KMS-11 (cell line): ENCODE measurements at regions not wholly inside any gene's neighbourhood (a gene's known extent, or its start where the extent isn't known, plus 50 kb on each side); places are given as distances from the start of the nearest gene placed in this dataset.

Experiments used
- H2AFZ ChIP-seq: fragments of 200-600 bp; sonication (generic); 2 replicates; pipeline ENCODE4 v1.6.1; 2016; ENCODE audit warnings: antibody characterized with exemption, mixed run types, low read depth
- H3K27ac ChIP-seq: fragments of 200-600 bp; sonication (generic); 2 replicates; pipeline ENCODE4 v1.6.1; 2016; ENCODE audit warnings: mild to moderate bottlenecking, mixed run types
- H3K27me3 ChIP-seq: fragments of 200-600 bp; sonication (generic); 2 replicates; pipeline ENCODE4 v1.6.1; 2017; ENCODE audit warnings: mild to moderate bottlenecking, low read depth, mixed run types, moderate library complexity; ENCODE audit not compliant: insufficient read depth
- H3K36me3 ChIP-seq: fragments of 200-600 bp; sonication (generic); 2 replicates; pipeline ENCODE4 v1.6.1; 2017; ENCODE audit warnings: mild to moderate bottlenecking, mixed run types; ENCODE audit not compliant: insufficient read depth
- H3K4me1 ChIP-seq: fragments of 200-600 bp; sonication (generic); 2 replicates; pipeline ENCODE4 v1.6.1; 2016; ENCODE audit warnings: mild to moderate bottlenecking, low read depth, mixed run types; ENCODE audit not compliant: poor library complexity, severe bottlenecking
- H3K4me2 ChIP-seq: fragments of 200-600 bp; sonication (generic); 2 replicates; pipeline ENCODE4 v1.7.0; 2016; ENCODE audit warnings: mild to moderate bottlenecking, mixed run types
- H3K4me3 ChIP-seq: fragments of 200-600 bp; sonication (generic); IDR thresholded peaks from 2 replicates; pipeline ENCODE4 v1.6.1; 2017; ENCODE audit warnings: low read depth, low read length, mixed read lengths; ENCODE audit not compliant: insufficient read depth
- H3K79me2 ChIP-seq: fragments of 200-600 bp; sonication (generic); 2 replicates; pipeline ENCODE4 v1.6.1; 2016; ENCODE audit warnings: low read depth, mixed run types; ENCODE audit not compliant: insufficient read depth
- H3K9ac ChIP-seq: fragments of 200-600 bp; sonication (generic); 2 replicates; pipeline ENCODE4 v1.6.1; 2016; ENCODE audit warnings: mild to moderate bottlenecking, mixed run types
- H4K20me1 ChIP-seq: fragments of 200-600 bp; sonication (generic); 2 replicates; pipeline ENCODE4 v1.6.1; 2016; ENCODE audit warnings: mild to moderate bottlenecking, mixed run types; ENCODE audit not compliant: insufficient read depth
- CTCF ChIP-seq: fragments of 200-600 bp; sonication (generic); conservative IDR thresholded peaks from 2 replicates; pipeline ENCODE4 v1.6.1; 2017; ENCODE audit warnings: low read depth, mild to moderate bottlenecking, antibody characterized with exemption, low read length, moderate library complexity, mixed read lengths

GRCh38 chr2:82839036-82839435, 1620.0 kb downstream of the SUCLG1 start:
- no peak for TF ChIP-seq CTCF
- Histone ChIP-seq H2AFZ (no peak overlapping the region), H4K20me1 (no peaks in the 10 kb centered on the region), H3K4me1 (no peaks in the 10 kb centered on the region), H3K27ac (no peak overlapping the region), H3K4me3 (no peak overlapping the region), H3K4me2 (no peak overlapping the region), H3K36me3 (no peaks in the 10 kb centered on the region), H3K79me2 (no peaks in the 10 kb centered on the region), H3K9ac (no peak overlapping the region), H3K27me3 (no peaks in the 10 kb centered on the region)

- H3K4me3 ChIP-seq: no peak overlapping the region
- no peak overlapping the region for H3K4me2 ChIP-seq
- H3K79me2 ChIP-seq: no peaks in the 10 kb centered on the region
- no peak overlapping the region for H2AFZ ChIP-seq
- H3K4me1 ChIP-seq: no peaks in the 10 kb centered on the region
- H3K9ac ChIP-seq: no peak overlapping the region
- no peaks in the 10 kb centered on the region for H3K27me3 ChIP-seq
- no peaks in the 10 kb centered on the region for H3K36me3 ChIP-seq
- no peak overlapping the region for H3K27ac ChIP-seq
- no peaks in the 10 kb centered on the region for H4K20me1 ChIP-seq
- TF ChIP-seq CTCF: no peak
Measured at GRCh38 chr2:82837588-82838304, 1621.3 kb downstream of the SUCLG1 start.

GRCh38 chr2:82834893-82835292, 1624.2 kb downstream of the SUCLG1 start:
- no peak for TF ChIP-seq CTCF
- H4K20me1 ChIP-seq: no peaks in the 10 kb centered on the region
- no peaks in the 10 kb centered on the region for H3K36me3 ChIP-seq
- H3K79me2 ChIP-seq: no peaks in the 10 kb centered on the region
- no peaks in the 10 kb centered on the region for H3K27me3 ChIP-seq
- H3K9ac ChIP-seq: no peak overlapping the region
- H2AFZ ChIP-seq: no peak overlapping the region
- H3K4me2 ChIP-seq: no peak overlapping the region
- H3K27ac ChIP-seq: no peak overlapping the region
- no peaks in the 10 kb centered on the region for H3K4me1 ChIP-seq
- no peak overlapping the region for H3K4me3 ChIP-seq

- no peak overlapping the region for H3K9ac ChIP-seq
- H3K27ac ChIP-seq: no peak overlapping the region
- no peaks in the 10 kb centered on the region for H3K4me1 ChIP-seq
- H3K79me2 ChIP-seq: no peaks in the 10 kb centered on the region
- no peak for TF ChIP-seq CTCF
- no peaks in the 10 kb centered on the region for H4K20me1 ChIP-seq
- H3K4me2 ChIP-seq: no peak overlapping the region
- no peaks in the 10 kb centered on the region for H3K27me3 ChIP-seq
- no peaks in the 10 kb centered on the region for H3K36me3 ChIP-seq
- H3K4me3 ChIP-seq: no peak overlapping the region
- no peak overlapping the region for H2AFZ ChIP-seq
Measured at GRCh38 chr2:82827426-82827825, 1631.7 kb downstream of the SUCLG1 start.
